ENCODE measurements at regions not wholly inside any gene's neighbourhood (a gene's known extent, or its start where the extent isn't known, plus 50 kb on each side); places are given as distances from the start of the nearest gene placed in this dataset.
"Not testable (repeated sequence)": the region's sequence is repeated elsewhere in the genome, so short reads cannot be mapped to it uniquely, and the experiment has no call there.

DNA sequence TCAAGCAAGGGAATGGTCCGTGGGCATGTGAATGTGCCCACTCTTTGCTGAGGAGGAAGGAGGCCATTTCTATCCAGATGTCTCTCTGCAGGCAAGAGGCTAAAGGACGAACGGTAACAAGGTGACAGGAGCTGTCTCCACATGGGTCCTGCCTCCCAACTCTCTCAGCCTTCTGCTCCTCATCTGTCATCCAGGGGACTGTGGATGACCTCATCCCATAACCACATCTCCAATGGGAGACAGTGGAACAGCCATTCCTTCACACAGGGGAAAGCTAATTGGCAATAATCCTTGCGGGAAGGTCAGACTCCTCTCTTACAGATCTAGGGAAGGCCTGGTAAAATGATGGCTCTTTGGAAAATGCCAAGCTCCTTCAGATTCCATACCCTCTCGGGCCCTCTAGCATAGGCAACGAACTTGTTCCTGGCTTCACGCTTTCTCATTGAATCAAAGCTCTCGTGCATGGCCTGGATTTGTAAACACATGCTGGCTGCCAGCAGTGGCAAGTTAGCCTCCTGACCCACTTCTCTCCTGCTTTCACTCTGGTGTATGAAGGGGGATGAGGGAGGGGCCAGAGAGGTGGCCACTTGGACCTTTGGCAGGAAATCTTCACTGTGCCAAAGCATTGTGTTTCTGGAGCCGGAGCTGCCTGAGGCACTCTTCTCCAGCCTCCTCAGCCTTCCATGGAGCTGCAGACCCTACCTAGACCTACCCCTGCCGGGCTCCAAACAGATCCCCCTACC is 94.5 kb upstream of the FAM72C start:
- H3K27me3 Mint-ChIP-seq; H3K9me3 ChIP-seq (ENCODE audit: control extremely low read depth in 1 of 3, control insufficient read depth in 2 of 3, insufficient read depth in 1 of 3, low read length in 2 of 3); H3K4me3 ChIP-seq (ENCODE audit: control extremely low read depth in 1 of 5, extremely low read depth in 1 of 5, insufficient read depth in 1 of 5, low read depth in 2 of 5, low read length in 4 of 5); H3K27ac Mint-ChIP-seq; H3K9me3 Mint-ChIP-seq (ENCODE audit: insufficient read depth); CTCF ChIA-PET; H3K4me1 ChIP-seq (ENCODE audit: control insufficient read depth in 2 of 2, insufficient read depth in 2 of 2, low read length in 2 of 2); ATAC-seq (ENCODE audit: low read depth); H3K4me2 ChIP-seq (replicated peaks; ENCODE audit: low read depth, low read length, poor library complexity, severe bottlenecking); H3K36me3 ChIP-seq (replicated peaks in 1 of 2; ENCODE audit: control extremely low read depth in 1 of 2, control insufficient read depth in 1 of 2, extremely low read depth in 1 of 2, insufficient read depth in 2 of 2, low read length in 1 of 2); H3K27ac ChIP-seq (ENCODE audit: low read length in 2 of 2); H3K4me3 Mint-ChIP-seq; H3K27me3 ChIP-seq (replicated peaks in 1 of 4; ENCODE audit: control extremely low read depth in 1 of 4, control insufficient read depth in 3 of 4, insufficient read depth in 4 of 4, low read length in 3 of 4); H4K20me1 ChIP-seq (ENCODE audit: control insufficient read depth, insufficient read depth, low read length, poor library complexity, severe bottlenecking); H3K79me2 ChIP-seq (ENCODE audit: control insufficient read depth, insufficient read depth, low read length); DNase-seq; H3K9ac ChIP-seq (ENCODE audit: low read length); intact Hi-C loops (cut with micrococcal nuclease); POLR2A ChIA-PET; H3K4me1 Mint-ChIP-seq; H2AFZ ChIP-seq (ENCODE audit: insufficient read depth, low read depth, low read length, poor library complexity, severe bottlenecking): not testable (repeated sequence)
- no CpG with 5 or more reads among the region's 10 CpGs for WGBS (ENCODE audit: insufficient coverage)

DNA sequence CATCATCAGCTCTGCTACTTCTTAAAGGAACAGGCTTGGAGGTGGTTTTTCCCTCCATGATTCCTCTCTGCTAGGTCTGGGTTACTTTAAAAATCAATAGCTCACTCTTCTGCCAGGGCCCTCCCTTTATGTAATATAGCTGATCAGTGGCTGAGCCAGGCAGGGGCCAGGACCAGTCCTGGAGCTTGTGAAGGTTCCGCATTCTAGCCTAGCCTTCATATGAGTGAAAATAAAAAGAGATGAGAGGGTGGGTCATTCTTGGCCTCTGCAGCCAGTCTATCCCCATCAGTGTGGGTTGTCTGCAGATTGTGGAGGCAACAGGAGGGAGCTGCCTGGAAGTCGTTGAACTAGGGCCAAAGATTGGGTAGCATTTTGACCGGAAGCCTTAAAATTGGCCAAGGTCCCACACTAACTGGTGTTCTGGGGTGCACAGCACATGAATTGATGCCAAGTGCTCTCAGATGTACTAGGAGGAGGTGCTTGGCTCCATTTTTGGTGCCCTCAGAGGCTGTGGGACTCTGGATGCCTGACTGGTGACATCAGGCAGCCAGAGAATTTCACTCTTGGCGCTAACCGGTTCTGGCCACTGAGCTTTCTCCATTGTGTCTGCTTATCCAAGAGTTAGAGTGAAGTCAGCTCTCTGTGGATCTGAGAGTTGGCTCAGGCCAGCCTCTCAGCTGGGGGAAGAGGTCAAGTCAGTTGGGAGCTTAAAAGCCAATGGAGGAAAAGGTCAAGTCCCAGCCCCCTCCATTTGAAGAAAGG is 93.7 kb upstream of the FAM72C start:
- H3K4me3 Mint-ChIP-seq; H3K4me1 Mint-ChIP-seq; H3K4me1 ChIP-seq (ENCODE audit: control insufficient read depth in 2 of 2, insufficient read depth in 2 of 2, low read length in 2 of 2); intact Hi-C loops (cut with micrococcal nuclease); ATAC-seq (ENCODE audit: low read depth); CTCF ChIA-PET; H2AFZ ChIP-seq (ENCODE audit: insufficient read depth, low read depth, low read length, poor library complexity, severe bottlenecking); H3K27ac Mint-ChIP-seq; DNase-seq; POLR2A ChIA-PET; H3K79me2 ChIP-seq (ENCODE audit: control insufficient read depth, insufficient read depth, low read length); H3K36me3 ChIP-seq (replicated peaks in 1 of 2; ENCODE audit: control extremely low read depth in 1 of 2, control insufficient read depth in 1 of 2, extremely low read depth in 1 of 2, insufficient read depth in 2 of 2, low read length in 1 of 2); H3K9me3 Mint-ChIP-seq (ENCODE audit: insufficient read depth); H4K20me1 ChIP-seq (ENCODE audit: control insufficient read depth, insufficient read depth, low read length, poor library complexity, severe bottlenecking); H3K27ac ChIP-seq (ENCODE audit: low read length in 2 of 2); H3K27me3 Mint-ChIP-seq; H3K9me3 ChIP-seq (ENCODE audit: control extremely low read depth in 1 of 3, control insufficient read depth in 2 of 3, insufficient read depth in 1 of 3, low read length in 2 of 3); H3K9ac ChIP-seq (ENCODE audit: low read length); H3K4me2 ChIP-seq (replicated peaks; ENCODE audit: low read depth, low read length, poor library complexity, severe bottlenecking); H3K27me3 ChIP-seq (replicated peaks in 1 of 4; ENCODE audit: control extremely low read depth in 1 of 4, control insufficient read depth in 3 of 4, insufficient read depth in 4 of 4, low read length in 3 of 4); H3K4me3 ChIP-seq (ENCODE audit: control extremely low read depth in 1 of 5, extremely low read depth in 1 of 5, insufficient read depth in 1 of 5, low read depth in 2 of 5, low read length in 4 of 5): not testable (repeated sequence)
- WGBS (ENCODE audit: insufficient coverage): no CpG with 5 or more reads among the region's 5 CpGs

DNA sequence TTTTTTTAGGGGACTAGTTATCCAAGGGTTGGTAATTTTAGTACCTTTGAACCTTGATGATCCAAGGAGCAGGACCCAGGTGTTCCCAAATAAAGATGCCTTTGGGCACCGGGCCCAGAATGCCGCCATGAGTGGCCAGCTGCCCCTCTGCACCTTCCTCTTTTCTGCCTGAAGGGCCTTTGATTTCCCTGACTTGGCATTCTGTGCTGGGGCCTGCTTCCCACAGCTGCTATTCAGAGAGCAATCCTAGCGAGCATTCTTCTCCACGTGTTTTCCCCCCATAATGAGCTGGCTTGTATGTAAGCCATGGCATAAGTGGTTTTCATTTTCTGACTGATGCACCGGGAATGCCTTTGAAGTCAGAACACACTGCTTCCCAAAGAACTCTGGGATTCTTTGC is 77.6 kb upstream of the FAM72C start:
- H3K4me1 Mint-ChIP-seq; H4K20me1 ChIP-seq (ENCODE audit: control insufficient read depth, insufficient read depth, low read length, poor library complexity, severe bottlenecking); H3K27ac ChIP-seq (ENCODE audit: low read length in 2 of 2); CTCF ChIA-PET; H3K4me3 Mint-ChIP-seq; H3K79me2 ChIP-seq (ENCODE audit: control insufficient read depth, insufficient read depth, low read length); H3K27ac Mint-ChIP-seq; H3K9me3 Mint-ChIP-seq (ENCODE audit: insufficient read depth); DNase-seq; ATAC-seq (ENCODE audit: low read depth); H3K9ac ChIP-seq (ENCODE audit: low read length); POLR2A ChIA-PET; H3K36me3 ChIP-seq (replicated peaks in 1 of 2; ENCODE audit: control extremely low read depth in 1 of 2, control insufficient read depth in 1 of 2, extremely low read depth in 1 of 2, insufficient read depth in 2 of 2, low read length in 1 of 2); H2AFZ ChIP-seq (ENCODE audit: insufficient read depth, low read depth, low read length, poor library complexity, severe bottlenecking); H3K9me3 ChIP-seq (ENCODE audit: control extremely low read depth in 1 of 3, control insufficient read depth in 2 of 3, insufficient read depth in 1 of 3, low read length in 2 of 3); intact Hi-C loops (cut with micrococcal nuclease); H3K4me1 ChIP-seq (ENCODE audit: control insufficient read depth in 2 of 2, insufficient read depth in 2 of 2, low read length in 2 of 2); H3K27me3 Mint-ChIP-seq; H3K27me3 ChIP-seq (replicated peaks in 1 of 4; ENCODE audit: control extremely low read depth in 1 of 4, control insufficient read depth in 3 of 4, insufficient read depth in 4 of 4, low read length in 3 of 4); H3K4me2 ChIP-seq (replicated peaks; ENCODE audit: low read depth, low read length, poor library complexity, severe bottlenecking); H3K4me3 ChIP-seq (ENCODE audit: control extremely low read depth in 1 of 5, extremely low read depth in 1 of 5, insufficient read depth in 1 of 5, low read depth in 2 of 5, low read length in 4 of 5): not testable (repeated sequence)
- whole genome bisulfite sequencing (ENCODE audit: insufficient coverage): no CpG with 5 or more reads among the region's 5 CpGs

DNA sequence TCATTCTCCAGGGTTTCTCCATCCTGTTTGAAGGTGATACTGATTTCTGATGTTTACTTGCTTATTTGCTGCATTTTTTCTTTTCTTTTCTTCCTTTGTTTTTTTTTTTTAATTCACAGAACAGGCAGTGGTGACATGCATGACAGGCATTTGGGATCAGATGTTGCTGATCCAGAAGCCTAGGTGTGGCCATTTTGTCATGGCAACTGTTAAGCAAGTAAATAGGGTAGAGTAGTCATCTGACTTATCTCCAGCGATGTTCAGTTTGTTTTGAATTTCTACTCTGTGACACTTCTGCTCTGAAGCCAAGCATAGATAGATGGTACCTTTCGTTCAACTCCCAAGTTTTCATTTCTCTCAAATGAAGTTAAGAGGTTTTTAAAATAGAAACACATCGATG is 74.9 kb upstream of the FAM72C start:
- ATAC-seq (ENCODE audit: low read depth); H3K9ac ChIP-seq (ENCODE audit: low read length); H3K27ac ChIP-seq (ENCODE audit: low read length in 2 of 2); CTCF ChIA-PET; POLR2A ChIA-PET; H3K4me3 ChIP-seq (ENCODE audit: control extremely low read depth in 1 of 5, extremely low read depth in 1 of 5, insufficient read depth in 1 of 5, low read depth in 2 of 5, low read length in 4 of 5); H3K79me2 ChIP-seq (ENCODE audit: control insufficient read depth, insufficient read depth, low read length); intact Hi-C loops (cut with micrococcal nuclease); H3K4me2 ChIP-seq (replicated peaks; ENCODE audit: low read depth, low read length, poor library complexity, severe bottlenecking); H4K20me1 ChIP-seq (ENCODE audit: control insufficient read depth, insufficient read depth, low read length, poor library complexity, severe bottlenecking); H3K27me3 Mint-ChIP-seq; H2AFZ ChIP-seq (ENCODE audit: insufficient read depth, low read depth, low read length, poor library complexity, severe bottlenecking); H3K27me3 ChIP-seq (replicated peaks in 1 of 4; ENCODE audit: control extremely low read depth in 1 of 4, control insufficient read depth in 3 of 4, insufficient read depth in 4 of 4, low read length in 3 of 4); H3K4me1 Mint-ChIP-seq; H3K36me3 ChIP-seq (replicated peaks in 1 of 2; ENCODE audit: control extremely low read depth in 1 of 2, control insufficient read depth in 1 of 2, extremely low read depth in 1 of 2, insufficient read depth in 2 of 2, low read length in 1 of 2); H3K9me3 ChIP-seq (ENCODE audit: control extremely low read depth in 1 of 3, control insufficient read depth in 2 of 3, insufficient read depth in 1 of 3, low read length in 2 of 3); H3K27ac Mint-ChIP-seq; DNase-seq; H3K4me1 ChIP-seq (ENCODE audit: control insufficient read depth in 2 of 2, insufficient read depth in 2 of 2, low read length in 2 of 2); H3K9me3 Mint-ChIP-seq (ENCODE audit: insufficient read depth); H3K4me3 Mint-ChIP-seq: not testable (repeated sequence)
- no CpG with 5 or more reads among the region's 3 CpGs for WGBS (ENCODE audit: insufficient coverage)

Measured in B cell (primary cell).